ENCODE measurements at regions not wholly inside any gene's neighbourhood (a gene's known extent, or its start where the extent isn't known, plus 50 kb on each side); places are given as distances from the start of the nearest gene placed in this dataset.
"Not testable (repeated sequence)": the region's sequence is repeated elsewhere in the genome, so short reads cannot be mapped to it uniquely, and the experiment has no call there.

- Histone ChIP-seq H3K36me3 (no peaks in the 10 kb centered on the region), H3K9me3 (no peaks in the 10 kb centered on the region), H3K27ac (no peak overlapping the region), H3K4me1 (no peaks in the 10 kb centered on the region), H3K4me3 (no peak overlapping the region), H3K27me3 (no peaks in the 10 kb centered on the region)
- DNase-seq: no peak
- TF ChIP-seq, protein P1, sequence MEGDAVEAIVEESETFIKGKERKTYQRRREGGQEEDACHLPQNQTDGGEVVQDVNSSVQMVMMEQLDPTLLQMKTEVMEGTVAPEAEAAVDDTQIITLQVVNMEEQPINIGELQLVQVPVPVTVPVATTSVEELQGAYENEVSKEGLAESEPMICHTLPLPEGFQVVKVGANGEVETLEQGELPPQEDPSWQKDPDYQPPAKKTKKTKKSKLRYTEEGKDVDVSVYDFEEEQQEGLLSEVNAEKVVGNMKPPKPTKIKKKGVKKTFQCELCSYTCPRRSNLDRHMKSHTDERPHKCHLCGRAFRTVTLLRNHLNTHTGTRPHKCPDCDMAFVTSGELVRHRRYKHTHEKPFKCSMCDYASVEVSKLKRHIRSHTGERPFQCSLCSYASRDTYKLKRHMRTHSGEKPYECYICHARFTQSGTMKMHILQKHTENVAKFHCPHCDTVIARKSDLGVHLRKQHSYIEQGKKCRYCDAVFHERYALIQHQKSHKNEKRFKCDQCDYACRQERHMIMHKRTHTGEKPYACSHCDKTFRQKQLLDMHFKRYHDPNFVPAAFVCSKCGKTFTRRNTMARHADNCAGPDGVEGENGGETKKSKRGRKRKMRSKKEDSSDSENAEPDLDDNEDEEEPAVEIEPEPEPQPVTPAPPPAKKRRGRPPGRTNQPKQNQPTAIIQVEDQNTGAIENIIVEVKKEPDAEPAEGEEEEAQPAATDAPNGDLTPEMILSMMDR (IDR thresholded peaks at IDR 0.05): no peak
- TF ChIP-seq POLR2AphosphoS5 (IDR thresholded peaks at IDR 0.05): no peak
- TF ChIP-seq EP300 (IDR thresholded peaks at IDR 0.05): no peak
- no peak for TF ChIP-seq POLR2A (IDR thresholded peaks at IDR 0.05)
- 75 to 85% (median 83%) methylated on average over 5 to 6 of the region's 6 CpGs for WGBS, 5 donors
- intact Hi-C loops (cut with DNase I; ENCODE audit: low total_unique reads): no loop called here
These were observed 234.0 kb upstream of the RREB1 start for GRCh38 chr6:6873778-6874177.

GRCh38 chr6:6875818-6876470 lies 231.8 kb upstream of the RREB1 start:
- Histone ChIP-seq H3K27me3 (no peaks in the 10 kb centered on the region), H3K27ac (no peak overlapping the region), H3K36me3 (no peaks in the 10 kb centered on the region), H3K4me3 (no peak overlapping the region), H3K9me3 (no peaks in the 10 kb centered on the region), H3K4me1 (peaks cover 0 to 7% (median 3%) of the 10 kb centered on the region in 4 donors)
- TF ChIP-seq, protein P1 (IDR thresholded peaks at IDR 0.05): no peak
- TF ChIP-seq POLR2A (IDR thresholded peaks at IDR 0.05) (no peak), POLR2AphosphoS5 (IDR thresholded peaks at IDR 0.05) (no peak), EP300 (IDR thresholded peaks at IDR 0.05) (no peak)
- WGBS, 5 donors: 71 to 80% (median 76%) methylated on average over 5 of the region's 5 CpGs
- DNase-seq: no peak
- intact Hi-C loops (cut with DNase I; ENCODE audit: low total_unique reads): no loop called here

DNA sequence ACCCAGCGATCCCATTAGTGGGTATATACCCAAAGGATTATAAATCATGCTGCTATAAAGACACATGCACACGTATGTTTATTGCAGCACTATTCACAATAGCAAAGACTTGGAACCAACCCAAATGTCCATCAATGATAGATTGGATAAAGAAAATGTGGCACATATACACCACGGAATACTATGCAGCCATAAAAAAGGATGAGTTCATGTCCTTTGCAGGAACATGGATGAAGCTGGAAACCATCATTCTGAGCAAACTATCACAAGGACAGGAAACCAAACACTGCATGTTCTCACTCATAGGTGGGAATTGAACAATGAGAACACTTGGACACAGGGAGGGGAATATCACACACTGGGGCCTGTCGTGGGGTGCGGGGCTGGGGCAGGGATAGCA lies 230.0 kb upstream of the RREB1 start:
- intact Hi-C loops (cut with DNase I; ENCODE audit: low total_unique reads); H3K4me1 ChIP-seq; H3K4me3 ChIP-seq; H3K36me3 ChIP-seq; H3K9me3 ChIP-seq; H3K27ac ChIP-seq; H3K27me3 ChIP-seq; DNase-seq: not testable (repeated sequence)
- WGBS, 5 donors: 91 to 97% (median 92%) methylated on average over 5 of the region's 5 CpGs

- intact Hi-C loops (cut with DNase I; ENCODE audit: low total_unique reads): no loop called here
These were observed 228.7 kb upstream of the RREB1 start for GRCh38 chr6:6878887-6879585.

DNA sequence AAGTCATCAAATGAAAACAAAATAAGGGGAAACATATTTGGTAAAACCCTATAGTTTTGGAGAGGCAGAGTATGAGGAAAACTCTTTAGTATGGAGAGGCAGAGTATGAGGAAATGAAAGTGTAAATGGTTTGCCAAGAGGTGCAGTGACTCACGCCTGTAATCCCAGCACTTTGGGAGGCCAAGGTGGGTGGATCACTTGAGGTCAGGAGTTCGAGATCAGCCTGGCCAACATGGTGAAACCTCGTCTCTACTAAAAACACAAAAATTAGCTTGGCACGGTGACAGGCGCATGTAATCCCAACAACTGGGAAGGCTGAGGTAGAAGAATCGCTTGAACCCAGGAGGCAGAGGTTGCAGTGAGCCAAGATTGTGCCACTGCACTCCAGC lies 228.2 kb upstream of the RREB1 start:
- intact Hi-C loops (cut with DNase I; ENCODE audit: low total_unique reads); H3K9me3 ChIP-seq; H3K4me1 ChIP-seq; H3K4me3 ChIP-seq; H3K36me3 ChIP-seq; H3K27me3 ChIP-seq: not testable (repeated sequence)
- 52 to 57% (median 55%) methylated on average over 6 of the region's 6 CpGs for WGBS, 5 donors
- DNase-seq: peak in 1 of 2 donors; percentile 24
- peak overlapping the region in 2 of 5 donors; percentile 1 to 37 for H3K27ac ChIP-seq

More at GRCh38 chr6:6878887-6879585, 228.7 kb upstream of the RREB1 start:
- Histone ChIP-seq H3K27me3 (no peaks in the 10 kb centered on the region), H3K36me3 (no peaks in the 10 kb centered on the region), H3K4me3 (no peak overlapping the region), H3K27ac (peak overlapping the region in 2 of 5 donors; percentile 1 to 37), H3K4me1 (peaks cover 0 to 7% (median 3%) of the 10 kb centered on the region in 4 donors), H3K9me3 (no peaks in the 10 kb centered on the region)
- 62 to 82% (median 72%) methylated on average over 7 of the region's 7 CpGs for WGBS, 5 donors
- TF ChIP-seq EP300 (IDR thresholded peaks at IDR 0.05) (no peak), POLR2AphosphoS5 (IDR thresholded peaks at IDR 0.05) (no peak), POLR2A (IDR thresholded peaks at IDR 0.05) (no peak)
- TF ChIP-seq, protein P1 (IDR thresholded peaks at IDR 0.05): no peak
- DNase-seq: no peak

Data from stomach (tissue), 8 donors.